Lung (tissue), 11 donors: ENCODE measurements at regions not wholly inside any gene's neighbourhood (a gene's known extent, or its start where the extent isn't known, plus 50 kb on each side); places are given as distances from the start of the nearest gene placed in this dataset.

ENCODE experiments used
- ATAC-seq: fragments of 200-7000 bp; cut with Tn5 transposase; one replicate; pipeline ENCODE4 v1.9.1; 2020; ENCODE audit warnings: moderate number of reproducible peaks; ENCODE audit not compliant: insufficient read depth, low FRiP score
- DNase-seq, 3 donors: peaks; one replicate each; pipeline ENCODE4 v3.0.0-alpha.2; 2013 to 2017
- H3K27ac ChIP-seq, 2 donors: one replicate each; pipeline ENCODE4 v1.5.1; 2013; ENCODE audit warnings: mild to moderate bottlenecking in 2 of 2, moderate library complexity in 2 of 2, control low read depth in 1 of 2, inconsistent platforms in 1 of 2, low read depth in 1 of 2, low read length in 1 of 2
- H3K27me3 ChIP-seq, 3 donors: one replicate each; pipeline ENCODE4 v1.5.1; 2013; ENCODE audit warnings: low read length in 2 of 3; ENCODE audit not compliant: control insufficient read depth in 3 of 3, insufficient read depth in 3 of 3
- H3K36me3 ChIP-seq, 4 donors: one replicate each; pipeline ENCODE4 v1.5.1; 2013; ENCODE audit warnings: low read length in 4 of 4, mild to moderate bottlenecking in 1 of 4, moderate library complexity in 1 of 4; ENCODE audit not compliant: control insufficient read depth in 4 of 4, insufficient read depth in 4 of 4
- H3K4me1 ChIP-seq, 5 donors: one replicate each; pipeline ENCODE4 v1.5.1; 2013; ENCODE audit warnings: low read length in 5 of 5, mild to moderate bottlenecking in 2 of 5, moderate library complexity in 1 of 5; ENCODE audit not compliant: control insufficient read depth in 5 of 5, insufficient read depth in 5 of 5
- H3K4me3 ChIP-seq: one replicate; pipeline ENCODE4 v1.5.1; 2013; ENCODE audit warnings: mild to moderate bottlenecking, control low read depth, moderate library complexity
- H3K9ac ChIP-seq, 2 donors: one replicate each; pipeline ENCODE4 v1.5.1; 2013; ENCODE audit warnings: low read length in 2 of 2, control low read depth in 1 of 2; ENCODE audit not compliant: insufficient read depth in 1 of 2
- H3K9me3 ChIP-seq, 4 donors: one replicate each; pipeline ENCODE4 v1.5.1; 2013; ENCODE audit warnings: low read length in 3 of 4, mild to moderate bottlenecking in 1 of 4, moderate library complexity in 1 of 4; ENCODE audit not compliant: control insufficient read depth in 4 of 4, insufficient read depth in 3 of 4
- CTCF ChIP-seq: IDR thresholded peaks from 2 replicates; pipeline ENCODE4 v1.5.1; 2012; ENCODE audit warnings: mild to moderate bottlenecking; ENCODE audit errors: control extremely low read depth, extremely low read depth
- WGBS, 2 donors: extraction: QIAGEN DNeasy Blood & Tissue Kit; methylation state at CpG; one replicate each; pipeline ENCODE4 v1.1.7; 2013; 5-methylcytosine and 5-hydroxymethylcytosine counted together
- donor health status: control.
- donor health status: control.
- donor health status: Bipolar disorder and iron deficiency.
- donor health status: healthy.
- donor health status: DM: yes; HTN: yes; CAD: no.

- no peak overlapping the region for H3K4me3 ChIP-seq
- H3K4me1 ChIP-seq = no peaks in the 10 kb centered on the region
- DNase-seq (no peak), ATAC-seq (no peak)
- no peak overlapping the region for H3K27ac ChIP-seq
- H3K9ac ChIP-seq = no peak overlapping the region
- no peak for TF ChIP-seq CTCF
- 63 to 78% methylated on average over 4 of the region's 4 CpGs for WGBS, 2 donors
- peaks cover 0 to 8% (median 2%) of the 10 kb centered on the region in 3 donors for H3K27me3 ChIP-seq
- H3K9me3 ChIP-seq = no peaks in the 10 kb centered on the region
- no peaks in the 10 kb centered on the region for H3K36me3 ChIP-seq
Measured at GRCh38 chr7:131741446-131741845, 185.0 kb upstream of the PODXL start.

- H3K36me3 ChIP-seq = no peaks in the 10 kb centered on the region
- no peak overlapping the region for H3K27ac ChIP-seq
- no peak overlapping the region for H3K9ac ChIP-seq
- ATAC-seq = no peak
- DNase-seq = no peak
- peaks cover 0 to 15% (median 2%) of the 10 kb centered on the region in 3 donors for H3K27me3 ChIP-seq
- WGBS, 2 donors = 69 to 70% methylated on average over 25 of the region's 25 CpGs
- no peak overlapping the region for H3K4me3 ChIP-seq
- no peak for TF ChIP-seq CTCF
- H3K9me3 ChIP-seq = no peaks in the 10 kb centered on the region
- H3K4me1 ChIP-seq = peaks cover 0 to 4% (median 0%) of the 10 kb centered on the region in 5 donors
Measured at GRCh38 chr7:131737746-131738465, 181.5 kb upstream of the PODXL start.

- Histone ChIP-seq H3K4me1 (peaks cover 0 to 4% (median 0%) of the 10 kb centered on the region in 5 donors), H3K9me3 (no peaks in the 10 kb centered on the region), H3K27ac (no peak overlapping the region), H3K9ac (no peak overlapping the region), H3K36me3 (no peaks in the 10 kb centered on the region), H3K27me3 (peaks cover 0 to 15% (median 2%) of the 10 kb centered on the region in 3 donors), H3K4me3 (no peak overlapping the region)
- DNase-seq (peak; percentile 50 to 83 (median 71)), ATAC-seq (no peak)
- no peak for TF ChIP-seq CTCF
- 41 to 64% methylated on average over 5 of the region's 5 CpGs for WGBS, 2 donors
Measured at GRCh38 chr7:131735101-131735500, 178.7 kb upstream of the PODXL start.

- Histone ChIP-seq H3K4me3 (no peak overlapping the region), H3K36me3 (no peaks in the 10 kb centered on the region), H3K9ac (no peak overlapping the region), H3K4me1 (peaks cover 0 to 4% (median 0%) of the 10 kb centered on the region in 5 donors), H3K9me3 (peaks cover 0 to 2% (median 0%) of the 10 kb centered on the region in 4 donors), H3K27ac (no peak overlapping the region), H3K27me3 (peaks cover 0 to 12% (median 2%) of the 10 kb centered on the region in 3 donors)
- DNase-seq (no peak), ATAC-seq (no peak)
- 61 to 73% methylated on average over 6 of the region's 6 CpGs for WGBS, 2 donors
- no peak for TF ChIP-seq CTCF
Measured at GRCh38 chr7:131733604-131734003, 177.2 kb upstream of the PODXL start.
